Natural killer cell treated with Interleukin-12 subunit alpha and Interleukin-12 subunit beta and Interleukin-15 and Interleukin-18, amount 100 ng/mL, for 72 hours (primary cell): ENCODE measurements at regions not wholly inside any gene's neighbourhood (a gene's known extent, or its start where the extent isn't known, plus 50 kb on each side); places are given as distances from the start of the nearest gene placed in this dataset.

Experiments used
- ATAC-seq, 2 donors: fragments of 150-1000 bp; cut with Tn5 transposase in 1 of 2; sonication (Bioruptor Pico), chemical (Tn5 transposase) in 1 of 2; 2 replicates each; pipeline ENCODE4 v1.10.0; 2021
- DNase-seq: peaks from one replicate; pipeline ENCODE4 v3.0.0; 2022; ENCODE audit warnings: low spot score
- H3K27ac Mint-ChIP-seq, 2 donors: 1 replicate in 1 of 2; 2 replicates in 1 of 2; pipeline ENCODE4 v1.8.0; 2022; ENCODE audit warnings: mixed read lengths in 2 of 2, mild to moderate bottlenecking in 1 of 2, moderate library complexity in 1 of 2
- H3K27me3 Mint-ChIP-seq, 2 donors: 1 replicate in 1 of 2; 2 replicates in 1 of 2; pipeline ENCODE4 v1.8.0; 2022; ENCODE audit warnings: mixed read lengths in 2 of 2
- H3K36me3 Mint-ChIP-seq: one replicate; pipeline ENCODE4 v1.8.0; 2022; ENCODE audit warnings: mixed read lengths
- H3K4me1 Mint-ChIP-seq, 2 donors: 1 replicate in 1 of 2; 2 replicates in 1 of 2; pipeline ENCODE4 v1.8.0; 2022; ENCODE audit warnings: low read depth in 2 of 2, mixed read lengths in 2 of 2, mild to moderate bottlenecking in 1 of 2
- H3K4me3 Mint-ChIP-seq: one replicate; pipeline ENCODE4 v1.8.0; 2022; ENCODE audit warnings: mixed read lengths
- H3K9me3 Mint-ChIP-seq: 2 replicates; pipeline ENCODE4 v1.8.0; 2022; ENCODE audit warnings: mixed read lengths

DNA sequence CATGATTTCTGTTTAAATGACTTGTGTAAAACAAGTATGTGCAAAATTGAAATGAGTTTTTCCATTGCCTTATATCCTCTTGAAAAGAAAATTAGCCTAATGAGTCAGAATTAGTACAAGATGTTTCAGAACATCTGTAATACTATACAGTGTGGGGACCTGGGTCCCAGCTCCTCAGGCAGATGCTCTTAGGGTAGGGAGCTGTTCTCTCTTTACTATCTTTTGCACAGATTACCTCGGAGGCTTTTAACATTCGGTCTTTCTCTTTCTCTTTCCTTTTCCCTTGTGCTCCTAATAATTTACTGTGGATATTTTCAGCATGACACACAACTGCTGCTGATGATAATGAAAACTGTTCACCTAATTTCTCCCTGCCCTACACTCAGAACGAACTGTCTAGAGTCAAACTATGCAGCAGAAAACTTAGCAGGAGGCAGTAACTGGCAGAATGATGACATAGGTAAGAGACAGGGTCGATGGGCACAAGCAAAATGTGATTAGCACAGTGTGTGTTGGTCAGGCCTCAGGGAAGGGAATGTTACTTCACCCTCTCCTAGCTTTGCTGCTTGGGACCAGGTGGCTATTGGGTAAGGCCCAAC, 455.3 kb downstream of the PDHA2 start:
- Mint-ChIP-seq H3K4me1 (no peaks in the 10 kb centered on the region), H3K9me3 (peaks cover 3% of the 10 kb centered on the region), H3K4me3 (no peak overlapping the region), H3K27me3 (no peaks in the 10 kb centered on the region), H3K36me3 (no peaks in the 10 kb centered on the region), H3K27ac (no peak overlapping the region)
- DNase-seq (no peak), ATAC-seq (no peak)

DNA sequence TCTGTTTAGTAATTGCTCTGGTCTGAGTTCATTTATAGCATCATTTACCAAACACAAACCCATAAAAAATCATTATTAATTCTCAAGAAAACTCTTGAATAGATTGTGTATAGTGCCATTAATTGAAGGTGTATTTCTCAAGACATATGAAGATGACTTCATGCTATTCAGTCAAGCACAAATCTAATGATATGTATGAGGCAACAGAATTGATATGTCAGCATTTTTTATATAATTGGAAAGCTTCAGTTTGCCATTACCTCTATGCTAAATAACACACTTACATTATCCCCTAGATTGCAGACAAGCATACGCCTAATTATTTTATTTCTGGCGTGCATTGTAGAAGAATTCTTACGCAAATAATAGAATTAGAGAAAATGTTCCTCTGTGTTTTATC, 461.8 kb downstream of the PDHA2 start:
- H3K36me3 Mint-ChIP-seq, result no peaks in the 10 kb centered on the region
- no peaks in the 10 kb centered on the region for H3K27me3 Mint-ChIP-seq
- ATAC-seq, result no peak
- H3K9me3 Mint-ChIP-seq, result peaks cover 5% of the 10 kb centered on the region
- H3K27ac Mint-ChIP-seq, result no peak overlapping the region
- H3K4me3 Mint-ChIP-seq, result no peak overlapping the region
- no peak for DNase-seq
- H3K4me1 Mint-ChIP-seq, result no peaks in the 10 kb centered on the region

DNA sequence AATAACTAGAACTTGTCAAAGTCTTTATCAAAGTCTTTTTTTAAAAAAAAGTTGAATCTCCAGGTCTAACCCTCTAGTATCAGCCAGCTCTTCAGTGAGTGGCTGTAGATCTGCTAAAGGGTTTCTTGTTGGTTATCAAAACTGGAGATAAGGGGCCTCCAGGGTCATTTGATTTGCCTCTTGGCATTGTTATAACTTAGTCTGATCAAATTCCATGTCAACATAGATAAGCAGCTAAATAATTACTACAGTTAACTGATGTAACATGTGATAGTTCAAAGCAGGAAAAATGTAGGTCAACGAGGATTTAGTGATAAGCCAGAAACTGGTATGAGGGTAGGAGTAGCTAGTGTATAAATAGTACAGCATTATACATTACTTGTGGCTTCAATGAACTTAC, 465.1 kb downstream of the PDHA2 start:
- DNase-seq (no peak), ATAC-seq (no peak)
- H3K27me3 Mint-ChIP-seq, result no peaks in the 10 kb centered on the region
- no peak overlapping the region for H3K27ac Mint-ChIP-seq
- no peaks in the 10 kb centered on the region for H3K4me1 Mint-ChIP-seq
- no peak overlapping the region for H3K4me3 Mint-ChIP-seq
- peaks cover 14% of the 10 kb centered on the region for H3K9me3 Mint-ChIP-seq
- H3K36me3 Mint-ChIP-seq, result peaks cover 9% of the 10 kb centered on the region

DNA sequence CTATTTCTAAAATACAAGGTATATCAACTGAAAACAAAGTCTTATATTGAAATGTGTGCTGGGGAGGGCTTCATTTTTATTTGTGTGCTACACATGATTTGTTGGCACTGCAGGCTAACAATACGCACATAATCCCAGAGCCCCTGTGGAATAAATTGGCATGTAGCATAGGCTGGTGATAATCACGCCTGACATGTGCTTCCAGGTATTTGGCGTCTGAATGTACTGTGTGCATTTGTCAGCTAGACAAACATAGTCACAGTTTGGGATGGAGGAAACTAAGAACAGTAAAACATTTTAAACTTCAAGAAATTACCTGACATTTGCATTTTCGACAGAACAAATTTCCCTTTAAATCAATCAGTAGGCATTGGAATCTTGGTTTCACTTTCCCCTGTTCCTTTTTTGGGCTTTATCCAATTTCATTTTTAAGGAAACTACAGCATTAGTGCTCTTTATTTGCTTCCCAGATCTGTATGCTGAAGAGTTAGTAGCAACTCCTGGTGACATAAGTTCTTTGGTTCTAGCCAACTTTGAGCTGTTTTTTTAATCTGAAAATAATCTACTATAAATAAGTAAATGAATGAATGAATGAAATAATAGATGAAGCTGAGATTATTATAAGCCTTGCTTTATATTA, 472.3 kb downstream of the PDHA2 start:
- Mint-ChIP-seq H3K27ac (no peak overlapping the region), H3K9me3 (peaks cover 11% of the 10 kb centered on the region), H3K4me1 (no peaks in the 10 kb centered on the region), H3K4me3 (no peak overlapping the region), H3K36me3 (peaks cover 9% of the 10 kb centered on the region), H3K27me3 (no peaks in the 10 kb centered on the region)
- DNase-seq (no peak), ATAC-seq (no peak)

GRCh38 chr4:96315815-96316214, 475.9 kb downstream of the PDHA2 start:
- H3K27me3 Mint-ChIP-seq, result no peaks in the 10 kb centered on the region
- ATAC-seq (no peak), DNase-seq (no peak)
- peaks cover 3% of the 10 kb centered on the region for H3K9me3 Mint-ChIP-seq
- no peaks in the 10 kb centered on the region for H3K4me1 Mint-ChIP-seq
- no peak overlapping the region for H3K27ac Mint-ChIP-seq
- H3K4me3 Mint-ChIP-seq, result no peak overlapping the region
- no peaks in the 10 kb centered on the region for H3K36me3 Mint-ChIP-seq

GRCh38 chr4:96316776-96317175, 476.9 kb downstream of the PDHA2 start:
- Mint-ChIP-seq H3K27ac (no peak overlapping the region), H3K9me3 (peaks cover 3% of the 10 kb centered on the region), H3K4me3 (no peak overlapping the region), H3K36me3 (no peaks in the 10 kb centered on the region), H3K27me3 (no peaks in the 10 kb centered on the region), H3K4me1 (no peaks in the 10 kb centered on the region)
- ATAC-seq, result no peak
- DNase-seq, result no peak

DNA sequence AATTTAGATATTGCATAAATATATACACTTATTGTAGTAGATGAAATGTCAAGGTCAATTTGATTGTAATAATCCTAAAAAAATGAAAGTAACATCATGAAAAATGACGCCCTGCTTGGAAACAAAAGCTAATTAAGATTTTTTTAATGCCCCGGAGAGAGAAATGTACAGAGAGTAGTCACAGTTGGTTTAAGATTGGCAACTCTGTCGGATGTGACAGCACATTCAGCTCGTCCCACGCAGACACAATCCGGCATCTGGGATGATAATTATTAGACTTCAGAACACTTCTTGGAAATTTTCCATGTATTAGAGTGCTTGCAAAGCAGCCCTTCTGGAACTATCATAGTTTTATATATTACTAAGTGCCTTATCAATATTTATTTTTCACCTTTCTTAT, 478.0 kb downstream of the PDHA2 start:
- H3K4me3 Mint-ChIP-seq, result no peak overlapping the region
- no peaks in the 10 kb centered on the region for H3K27me3 Mint-ChIP-seq
- no peaks in the 10 kb centered on the region for H3K36me3 Mint-ChIP-seq
- DNase-seq (no peak), ATAC-seq (no peak)
- no peaks in the 10 kb centered on the region for H3K4me1 Mint-ChIP-seq
- H3K9me3 Mint-ChIP-seq, result peaks cover 3% of the 10 kb centered on the region
- no peak overlapping the region for H3K27ac Mint-ChIP-seq

DNA sequence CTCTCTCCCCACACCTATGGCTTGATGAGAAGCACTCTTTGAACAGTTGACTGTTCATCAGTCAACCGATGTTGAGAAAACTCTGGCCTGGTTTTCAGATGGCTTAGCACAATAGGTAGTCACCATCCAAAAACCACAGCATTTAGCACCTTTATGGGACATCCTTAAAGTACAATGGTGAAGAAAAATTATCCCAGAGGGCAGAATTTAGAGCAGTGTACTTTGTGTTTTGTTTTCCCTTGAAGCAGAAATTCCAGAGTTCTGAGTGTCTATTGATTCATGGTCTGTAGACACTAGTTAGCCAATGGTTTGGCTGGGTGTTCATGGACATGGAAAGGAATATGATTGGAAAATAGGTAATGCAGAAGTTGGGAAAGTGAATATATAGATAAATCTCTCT, 487.0 kb downstream of the PDHA2 start:
- peaks cover 4% of the 10 kb centered on the region for H3K9me3 Mint-ChIP-seq
- no peak overlapping the region for H3K27ac Mint-ChIP-seq
- no peaks in the 10 kb centered on the region for H3K27me3 Mint-ChIP-seq
- H3K4me1 Mint-ChIP-seq, result no peaks in the 10 kb centered on the region
- peaks cover 12% of the 10 kb centered on the region for H3K36me3 Mint-ChIP-seq
- no peak overlapping the region for H3K4me3 Mint-ChIP-seq
- no peak for DNase-seq
- ATAC-seq, result no peak

DNA sequence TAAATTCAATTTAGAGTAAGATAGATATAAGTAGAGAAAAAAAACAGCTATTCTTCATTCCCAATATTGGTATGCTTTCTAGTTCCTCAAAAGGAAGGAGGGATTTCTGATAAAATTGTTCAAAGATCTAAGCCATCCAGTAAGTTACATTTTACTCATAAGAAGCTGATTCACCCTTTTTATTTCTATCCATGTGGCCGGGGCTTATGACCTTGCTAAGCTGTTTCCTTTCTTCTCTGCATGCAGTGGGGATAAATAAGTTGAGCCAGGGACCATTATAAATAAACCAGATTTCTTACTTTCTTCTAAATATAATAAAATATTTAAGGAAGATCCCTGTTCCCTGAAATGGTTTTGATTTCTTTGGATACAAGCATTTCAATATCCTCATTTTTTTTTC, 502.3 kb downstream of the PDHA2 start:
- Mint-ChIP-seq H3K4me1 (no peaks in the 10 kb centered on the region), H3K27me3 (no peaks in the 10 kb centered on the region), H3K4me3 (no peak overlapping the region), H3K36me3 (no peaks in the 10 kb centered on the region), H3K9me3 (peaks cover 1% of the 10 kb centered on the region), H3K27ac (no peak overlapping the region)
- ATAC-seq, result no peak
- no peak for DNase-seq

DNA sequence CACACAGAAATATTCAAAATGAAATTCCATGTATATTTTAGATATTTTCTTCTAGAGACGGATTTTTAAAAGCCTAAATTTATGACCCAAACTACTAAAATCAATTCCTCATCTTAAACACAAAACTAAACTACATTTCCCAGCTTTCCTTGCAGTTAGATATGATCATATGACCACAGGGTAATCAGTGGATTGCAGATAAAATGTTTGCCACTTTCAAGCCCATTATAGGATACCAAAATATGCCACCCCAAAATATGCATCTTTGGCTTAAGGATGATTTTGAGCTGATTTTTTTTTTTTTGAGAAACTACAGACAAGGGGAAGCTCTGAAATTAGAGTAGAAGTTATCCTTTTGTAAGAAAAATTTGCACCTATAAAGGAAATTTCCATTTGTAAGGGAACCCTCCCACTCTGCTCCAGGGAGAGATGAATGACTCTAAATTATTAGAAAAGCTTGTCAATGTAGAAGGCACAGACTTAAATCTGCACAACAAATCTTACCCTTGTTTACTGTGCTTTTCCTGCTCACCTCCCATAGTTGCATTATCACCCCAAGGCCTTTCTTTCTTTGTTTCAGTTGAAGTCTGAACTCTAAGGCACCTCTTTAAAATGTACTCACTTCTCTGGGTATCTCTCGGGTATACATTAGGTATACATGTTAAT, 503.0 kb downstream of the PDHA2 start:
- H3K27ac Mint-ChIP-seq, result no peak overlapping the region
- no peaks in the 10 kb centered on the region for H3K4me1 Mint-ChIP-seq
- no peak for ATAC-seq
- H3K27me3 Mint-ChIP-seq, result no peaks in the 10 kb centered on the region
- no peak overlapping the region for H3K4me3 Mint-ChIP-seq
- H3K9me3 Mint-ChIP-seq, result peaks cover 4% of the 10 kb centered on the region
- no peak for DNase-seq
- no peaks in the 10 kb centered on the region for H3K36me3 Mint-ChIP-seq

- no peaks in the 10 kb centered on the region for H3K27me3 Mint-ChIP-seq
- ATAC-seq (no peak), DNase-seq (no peak)
- H3K36me3 Mint-ChIP-seq, result no peaks in the 10 kb centered on the region
- peaks cover 4% of the 10 kb centered on the region for H3K9me3 Mint-ChIP-seq
- H3K4me1 Mint-ChIP-seq, result no peaks in the 10 kb centered on the region
- no peak overlapping the region for H3K27ac Mint-ChIP-seq
- no peak overlapping the region for H3K4me3 Mint-ChIP-seq
Observed at GRCh38 chr4:96343836-96344235, 503.9 kb downstream of the PDHA2 start.

DNA sequence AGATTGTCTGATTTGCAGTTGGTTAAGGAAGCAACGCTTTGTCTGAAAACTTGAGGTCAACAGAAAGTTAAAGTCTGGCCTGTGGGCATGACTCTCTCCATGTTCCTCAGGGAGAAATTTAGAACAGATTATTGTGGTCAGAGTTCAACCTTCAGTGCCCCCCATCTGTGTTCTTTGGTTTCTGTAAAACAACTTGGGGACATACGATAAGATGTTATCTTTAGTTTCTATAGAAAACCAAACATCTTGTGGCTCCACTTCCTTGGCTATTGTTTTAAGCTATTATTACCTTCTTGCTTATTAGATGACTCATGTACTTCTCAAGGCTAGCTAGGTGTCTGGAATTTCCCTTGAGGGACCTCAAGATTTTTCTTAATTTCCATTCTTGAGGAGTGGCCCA, 507.7 kb downstream of the PDHA2 start:
- H3K9me3 Mint-ChIP-seq, result peaks cover 4% of the 10 kb centered on the region
- H3K36me3 Mint-ChIP-seq, result no peaks in the 10 kb centered on the region
- no peak overlapping the region for H3K4me3 Mint-ChIP-seq
- DNase-seq, result no peak
- H3K27me3 Mint-ChIP-seq, result no peaks in the 10 kb centered on the region
- ATAC-seq, result no peak
- H3K27ac Mint-ChIP-seq, result no peak overlapping the region
- no peaks in the 10 kb centered on the region for H3K4me1 Mint-ChIP-seq

DNA sequence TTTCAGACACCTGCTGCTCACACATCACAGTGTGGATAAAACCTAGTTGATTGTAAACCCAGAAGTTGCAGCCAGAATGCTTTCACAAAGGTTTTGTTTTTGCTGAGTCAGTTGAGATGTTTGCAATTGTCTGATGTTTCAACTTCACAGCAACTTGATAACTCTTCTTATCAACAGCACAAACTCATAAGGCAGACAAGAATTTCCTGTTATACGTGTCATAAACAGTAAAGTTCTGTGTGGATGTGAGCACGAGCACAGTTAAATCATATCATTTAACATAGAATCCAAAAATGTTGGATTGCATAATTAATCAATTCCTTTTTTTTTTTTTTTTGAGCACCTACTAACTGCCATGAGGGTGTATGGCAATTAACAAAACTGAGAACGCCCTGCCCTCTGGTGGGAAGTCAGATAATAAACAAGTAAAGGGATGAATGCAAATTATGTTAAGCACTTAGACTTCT, 512.2 kb downstream of the PDHA2 start:
- Mint-ChIP-seq H3K36me3 (no peaks in the 10 kb centered on the region), H3K9me3 (peaks cover 3% of the 10 kb centered on the region), H3K27ac (no peak overlapping the region), H3K4me1 (peaks cover 0 to 7% of the 10 kb centered on the region in 2 donors), H3K27me3 (no peaks in the 10 kb centered on the region), H3K4me3 (no peak overlapping the region)
- ATAC-seq (no peak), DNase-seq (no peak)

GRCh38 chr4:96354036-96354712, 514.3 kb downstream of the PDHA2 start:
- H3K9me3 Mint-ChIP-seq, result no peaks in the 10 kb centered on the region
- no peaks in the 10 kb centered on the region for H3K36me3 Mint-ChIP-seq
- no peak overlapping the region for H3K4me3 Mint-ChIP-seq
- H3K4me1 Mint-ChIP-seq, result peaks cover 0 to 7% of the 10 kb centered on the region in 2 donors
- no peaks in the 10 kb centered on the region for H3K27me3 Mint-ChIP-seq
- H3K27ac Mint-ChIP-seq, result no peak overlapping the region
- DNase-seq, result no peak
- ATAC-seq, result no peak
